Stomach (tissue), 8 donors: ENCODE measurements at regions not wholly inside any gene's neighbourhood (a gene's known extent, or its start where the extent isn't known, plus 50 kb on each side); places are given as distances from the start of the nearest gene placed in this dataset.

Source experiments
- DNase-seq, 2 donors: peaks; one replicate each; pipeline versions ENCODE4 v3.0.0 to v3.0.0-alpha.2; 2013 to 2019
- H3K27ac ChIP-seq, 5 donors: fragments of 200-600 bp in 4 of 5; sonication (generic) in 4 of 5; one replicate each; pipeline ENCODE4 v1.5.1; 2013 to 2019; ENCODE audit warnings: mild to moderate bottlenecking in 1 of 5, moderate library complexity in 1 of 5
- H3K27me3 ChIP-seq, 3 donors: fragments of 200-600 bp; sonication (generic); one replicate each; pipeline ENCODE4 v1.5.1; 2017 to 2019; ENCODE audit warnings: mixed run types in 1 of 3
- H3K36me3 ChIP-seq, 4 donors: fragments of 200-600 bp; sonication (generic); 1 replicate in 3 of 4; 2 replicates in 1 of 4; pipeline ENCODE4 v1.5.1; 2016 to 2019
- H3K4me1 ChIP-seq, 4 donors: fragments of 200-600 bp; sonication (generic); one replicate each; pipeline ENCODE4 v1.5.1; 2016 to 2019
- H3K4me3 ChIP-seq, 4 donors: fragments of 200-600 bp; sonication (generic) in 3 of 4; one replicate each; pipeline ENCODE4 v1.5.1; 2016 to 2019; ENCODE audit warnings: mild to moderate bottlenecking in 1 of 4
- H3K9me3 ChIP-seq, 4 donors: fragments of 200-600 bp; sonication (generic); one replicate each; pipeline ENCODE4 v1.5.1; 2016 to 2019
- EP300 ChIP-seq: sonication (generic); formaldehyde crosslinking; IDR thresholded peaks from one replicate; pipeline ENCODE4 v1.6.1; 2017; ENCODE audit warnings: antibody characterized with exemption
- POLR2A ChIP-seq, 4 donors: fragments of 450-650 bp; IDR thresholded peaks; one replicate each; pipeline ENCODE4 v1.6.1; 2016; ENCODE audit warnings: antibody characterized with exemption in 4 of 4, control low read depth in 2 of 4, mild to moderate bottlenecking in 1 of 4, moderate library complexity in 1 of 4
- POLR2AphosphoS5 ChIP-seq, 3 donors: sonication (generic); formaldehyde crosslinking; IDR thresholded peaks; one replicate each; pipeline ENCODE4 v1.6.1; 2016; ENCODE audit warnings: antibody characterized with exemption in 3 of 3
- WGBS, 5 donors: extraction: QIAGEN DNeasy Blood & Tissue Kit in 3 of 5; methylation state at CpG; one replicate each; pipeline versions ENCODE4 v1.1.5 to v1.1.7; 2013 to 2018; 5-methylcytosine and 5-hydroxymethylcytosine counted together
- intact Hi-C: fragments of 100-400 bp; cut with DNase I; formaldehyde crosslinking; loops from one replicate; pipeline ENCODE4 v1.15.1; 2023; ENCODE audit warnings: low total_unique reads
- TF ChIP-seq, protein P1 (sequence below), 7 experiments: fragments of 450-650 bp in 4 of 7; fragments of 200-600 bp in 3 of 7; sonication (generic) in 3 of 7; IDR thresholded peaks; one replicate each; pipeline ENCODE4 v1.5.1; 2016 to 2019; ENCODE audit warnings: antibody characterized with exemption in 7 of 7, control low read depth in 2 of 7, mild to moderate bottlenecking in 1 of 7
- donor health status: healthy with polysubstance abuse.
- donor health status: Bipolar disorder and iron deficiency.
- donor health status: healthy.

DNA sequence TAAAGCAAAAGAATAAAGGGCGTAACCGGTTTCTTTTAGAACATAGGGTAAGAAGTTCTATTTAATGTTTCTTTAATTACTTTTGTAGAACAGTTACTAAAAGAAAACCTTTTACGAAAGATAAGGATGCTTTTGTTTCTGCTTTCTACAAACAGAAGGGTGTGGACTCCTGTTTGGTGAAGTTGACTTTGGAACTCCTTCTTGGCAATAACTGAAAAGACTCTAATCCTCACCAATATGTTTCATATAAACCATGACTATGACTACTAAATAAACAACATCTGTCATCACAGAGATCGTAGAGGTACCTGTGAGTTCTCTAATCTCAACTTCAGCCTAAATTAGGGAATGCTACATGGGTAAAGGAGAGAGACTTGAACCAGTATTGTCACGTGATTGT lies 210.8 kb upstream of the FLRT2 start:
- intact Hi-C loops: no loop called here

DNA sequence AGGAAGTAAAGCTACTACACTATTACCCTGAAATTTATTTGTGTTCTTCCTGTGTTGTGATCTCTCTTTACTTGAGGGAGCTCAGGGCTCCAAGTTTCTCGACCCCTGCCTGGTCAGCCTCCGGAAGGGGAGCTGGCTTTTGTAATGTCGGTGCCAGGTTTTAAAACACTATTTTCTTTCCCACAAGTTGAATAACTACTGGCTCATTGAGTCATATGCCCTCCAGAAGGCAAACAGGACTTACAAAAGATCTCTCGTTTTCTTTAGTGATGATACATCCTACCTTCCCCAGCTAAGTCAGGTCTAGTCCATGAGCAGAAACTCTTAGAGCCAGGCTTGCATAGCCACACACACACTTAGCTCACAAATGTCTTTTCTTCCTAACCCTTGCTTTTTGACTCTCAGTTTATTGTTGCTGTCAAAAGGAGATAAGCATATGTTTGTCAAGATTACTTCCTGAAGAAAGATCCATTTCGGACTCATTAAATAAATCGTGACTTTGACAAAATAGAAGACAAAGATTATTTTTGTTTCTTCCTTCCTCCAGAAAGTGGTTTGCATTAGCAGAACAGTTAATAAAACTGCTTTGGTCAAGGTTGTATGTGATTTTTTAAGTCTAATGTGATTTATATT lies 209.8 kb upstream of the FLRT2 start:
- Histone ChIP-seq H3K9me3 (no peaks in the 10 kb centered on the region), H3K27me3 (no peaks in the 10 kb centered on the region), H3K4me1 (no peaks in the 10 kb centered on the region), H3K27ac (no peak overlapping the region), H3K36me3 (no peaks in the 10 kb centered on the region), H3K4me3 (no peak overlapping the region)
- 18 to 40% (median 33%) methylated on average over 6 of the region's 6 CpGs for WGBS, 5 donors
- intact Hi-C loops: no loop called here
- DNase-seq: no peak
- TF ChIP-seq, protein P1, sequence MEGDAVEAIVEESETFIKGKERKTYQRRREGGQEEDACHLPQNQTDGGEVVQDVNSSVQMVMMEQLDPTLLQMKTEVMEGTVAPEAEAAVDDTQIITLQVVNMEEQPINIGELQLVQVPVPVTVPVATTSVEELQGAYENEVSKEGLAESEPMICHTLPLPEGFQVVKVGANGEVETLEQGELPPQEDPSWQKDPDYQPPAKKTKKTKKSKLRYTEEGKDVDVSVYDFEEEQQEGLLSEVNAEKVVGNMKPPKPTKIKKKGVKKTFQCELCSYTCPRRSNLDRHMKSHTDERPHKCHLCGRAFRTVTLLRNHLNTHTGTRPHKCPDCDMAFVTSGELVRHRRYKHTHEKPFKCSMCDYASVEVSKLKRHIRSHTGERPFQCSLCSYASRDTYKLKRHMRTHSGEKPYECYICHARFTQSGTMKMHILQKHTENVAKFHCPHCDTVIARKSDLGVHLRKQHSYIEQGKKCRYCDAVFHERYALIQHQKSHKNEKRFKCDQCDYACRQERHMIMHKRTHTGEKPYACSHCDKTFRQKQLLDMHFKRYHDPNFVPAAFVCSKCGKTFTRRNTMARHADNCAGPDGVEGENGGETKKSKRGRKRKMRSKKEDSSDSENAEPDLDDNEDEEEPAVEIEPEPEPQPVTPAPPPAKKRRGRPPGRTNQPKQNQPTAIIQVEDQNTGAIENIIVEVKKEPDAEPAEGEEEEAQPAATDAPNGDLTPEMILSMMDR (IDR thresholded peaks at IDR 0.05): no peak
- TF ChIP-seq EP300 (no peak), POLR2AphosphoS5 (IDR thresholded peaks at IDR 0.05) (no peak), POLR2A (IDR thresholded peaks at IDR 0.05) (no peak)

More for the DNA sequence above, 210.8 kb upstream of the FLRT2 start:
- WGBS, 5 donors: 27 to 54% (median 45%) methylated on average over 5 of the region's 5 CpGs
- Histone ChIP-seq H3K4me1 (no peaks in the 10 kb centered on the region), H3K36me3 (no peaks in the 10 kb centered on the region), H3K9me3 (no peaks in the 10 kb centered on the region), H3K27me3 (no peaks in the 10 kb centered on the region), H3K27ac (no peak overlapping the region), H3K4me3 (no peak overlapping the region)
- TF ChIP-seq EP300 (no peak), POLR2A (IDR thresholded peaks at IDR 0.05) (no peak), POLR2AphosphoS5 (IDR thresholded peaks at IDR 0.05) (no peak)
- TF ChIP-seq, protein P1 (IDR thresholded peaks at IDR 0.05): no peak
- DNase-seq: no peak

- no peaks in the 10 kb centered on the region for H3K9me3 ChIP-seq
- TF ChIP-seq POLR2A (IDR thresholded peaks at IDR 0.05) (no peak), EP300 (no peak), POLR2AphosphoS5 (IDR thresholded peaks at IDR 0.05) (no peak)
- TF ChIP-seq, protein P1 (IDR thresholded peaks at IDR 0.05): no peak
- DNase-seq: no peak
- no peaks in the 10 kb centered on the region for H3K4me1 ChIP-seq
- H3K27me3 ChIP-seq: no peaks in the 10 kb centered on the region
- intact Hi-C loops: no loop called here
- no peaks in the 10 kb centered on the region for H3K36me3 ChIP-seq
- H3K4me3 ChIP-seq: no peak overlapping the region
- 90 to 96% (median 95%) methylated on average over 3 of the region's 3 CpGs for WGBS, 5 donors
- H3K27ac ChIP-seq: no peak overlapping the region
Observed at GRCh38 chr14:85325134-85326017, 204.6 kb upstream of the FLRT2 start.

DNA sequence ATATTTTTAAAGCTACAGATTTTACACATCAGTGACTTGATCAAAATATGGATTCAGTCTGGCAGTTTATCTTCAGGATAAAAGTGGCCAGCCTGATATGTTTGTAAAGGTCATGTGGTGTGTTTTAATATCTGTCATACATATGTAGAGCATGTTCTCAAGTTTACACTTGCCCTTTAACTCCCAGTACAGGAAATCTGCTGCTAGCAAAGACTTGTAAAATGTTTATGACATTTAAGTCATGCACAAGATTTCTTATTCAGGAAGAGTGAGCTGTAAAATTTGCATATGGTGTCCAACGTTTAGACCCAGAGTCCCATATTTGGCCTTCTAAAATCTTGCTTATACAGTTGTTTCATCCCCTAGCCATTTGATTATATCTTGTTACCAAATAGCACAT lies 197.5 kb upstream of the FLRT2 start:
- H3K27me3 ChIP-seq: no peaks in the 10 kb centered on the region
- H3K9me3 ChIP-seq: no peaks in the 10 kb centered on the region
- intact Hi-C loops: no loop called here
- no peaks in the 10 kb centered on the region for H3K36me3 ChIP-seq
- H3K4me3 ChIP-seq: no peak overlapping the region
- 25 to 66% (median 54%) methylated on average over 1 of the region's 1 CpG for WGBS, 5 donors
- no peak overlapping the region for H3K27ac ChIP-seq
- TF ChIP-seq POLR2A (IDR thresholded peaks at IDR 0.05) (no peak), POLR2AphosphoS5 (IDR thresholded peaks at IDR 0.05) (no peak), EP300 (no peak)
- TF ChIP-seq, protein P1 (IDR thresholded peaks at IDR 0.05): no peak
- no peak for DNase-seq
- no peaks in the 10 kb centered on the region for H3K4me1 ChIP-seq
